Fibroblast of lung (primary cell): ENCODE measurements at regions not wholly inside any gene's neighbourhood (a gene's known extent, or its start where the extent isn't known, plus 50 kb on each side); places are given as distances from the start of the nearest gene placed in this dataset.

Experiments used
- DNase-seq, 2 donors: peaks; one replicate each; pipeline versions ENCODE4 v3.0.0 to v3.0.0-alpha.2; 2010; ENCODE audit warnings: low read depth in 2 of 2
- H2AFZ ChIP-seq: 2 replicates; pipeline ENCODE4 v1.5.1; 2012; ENCODE audit warnings: low read length, control low read depth, inconsistent platforms
- H3K27ac ChIP-seq: 2 replicates; pipeline ENCODE4 v1.5.1; 2011; ENCODE audit warnings: low read length, control low read depth; ENCODE audit not compliant: insufficient read depth
- H3K27me3 ChIP-seq: 2 replicates; pipeline ENCODE4 v1.5.1; 2011; ENCODE audit warnings: mild to moderate bottlenecking, low read length; ENCODE audit not compliant: control insufficient read depth, insufficient read depth
- H3K36me3 ChIP-seq: 2 replicates; pipeline ENCODE4 v1.5.1; 2011; ENCODE audit warnings: low read length; ENCODE audit not compliant: control insufficient read depth, insufficient read depth
- H3K4me1 ChIP-seq: 2 replicates; pipeline ENCODE4 v1.5.1; 2011; ENCODE audit warnings: low read length; ENCODE audit not compliant: control insufficient read depth, insufficient read depth; ENCODE audit errors: extremely low read depth
- H3K4me2 ChIP-seq: 2 replicates; pipeline ENCODE4 v1.5.1; 2011; ENCODE audit warnings: low read length, control low read depth; ENCODE audit not compliant: insufficient read depth; ENCODE audit errors: extremely low read depth
- H3K4me3 ChIP-seq, 4 experiments: fragments of 200-600 bp in 1 of 4; sonication (generic) in 1 of 4; replicated peaks in 1 of 4; 2 replicates each; pipeline ENCODE4 v1.5.1; 2011 to 2016; ENCODE audit warnings: low read length in 4 of 4, low read depth in 3 of 4, mild to moderate bottlenecking in 3 of 4, control low read depth in 2 of 4, inconsistent platforms in 1 of 4, mixed read lengths in 1 of 4; ENCODE audit not compliant: insufficient read depth in 1 of 4; ENCODE audit errors: control extremely low read depth in 1 of 4
- H3K79me2 ChIP-seq: 2 replicates; pipeline ENCODE4 v1.5.1; 2012; ENCODE audit warnings: mild to moderate bottlenecking, low read length, inconsistent platforms; ENCODE audit not compliant: control insufficient read depth, insufficient read depth
- H3K9ac ChIP-seq: 2 replicates; pipeline ENCODE4 v1.5.1; 2011; ENCODE audit warnings: mild to moderate bottlenecking, low read length, control low read depth; ENCODE audit not compliant: insufficient read depth
- H3K9me3 ChIP-seq: 2 replicates; pipeline ENCODE4 v1.5.1; 2012; ENCODE audit warnings: low read depth, low read length; ENCODE audit not compliant: control insufficient read depth, insufficient read depth
- H4K20me1 ChIP-seq: 2 replicates; pipeline ENCODE4 v1.5.1; 2011; ENCODE audit warnings: low read length; ENCODE audit not compliant: control insufficient read depth, insufficient read depth; ENCODE audit errors: extremely low read depth
- EZH2 ChIP-seq: IDR thresholded peaks from 2 replicates; pipeline ENCODE4 v1.5.1; 2012; ENCODE audit warnings: low read length, control low read depth, mild to moderate bottlenecking; ENCODE audit errors: missing control alignments
- TF ChIP-seq, protein P1 (sequence below), 2 donors: IDR thresholded peaks in 1 of 2; conservative IDR thresholded peaks in 1 of 2; 1 replicate in 1 of 2; 2 replicates in 1 of 2; pipeline ENCODE4 v1.5.1; 2011 to 2012; ENCODE audit warnings: low read length in 2 of 2, control low read depth in 1 of 2, inconsistent platforms in 1 of 2, low read depth in 1 of 2, mild to moderate bottlenecking in 1 of 2

DNA sequence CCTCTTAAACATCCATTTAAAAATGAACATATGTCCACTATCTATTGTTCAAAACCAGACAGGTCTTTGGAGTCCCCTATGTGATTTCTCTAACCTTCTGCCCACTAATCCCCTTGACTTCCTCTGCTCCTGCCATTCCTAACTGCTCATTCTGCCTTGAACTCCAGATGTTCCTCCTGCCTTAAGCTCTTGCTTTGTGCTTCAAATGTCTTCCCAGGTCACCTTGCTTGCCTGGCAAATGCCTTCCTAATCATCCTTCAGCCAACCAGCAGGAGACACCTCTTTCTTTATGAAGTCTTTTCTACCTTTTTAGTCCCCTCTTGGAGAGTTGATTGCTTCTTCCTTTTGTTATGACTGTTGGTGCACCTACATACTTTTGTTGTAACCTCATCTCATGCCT, 1043.0 kb upstream of the CHAC2 start:
- no peak overlapping the region for H3K9ac ChIP-seq
- no peaks in the 10 kb centered on the region for H3K9me3 ChIP-seq
- H3K4me2 ChIP-seq = no peak overlapping the region
- no peaks in the 10 kb centered on the region for H4K20me1 ChIP-seq
- H3K4me1 ChIP-seq = no peaks in the 10 kb centered on the region
- DNase-seq = no peak
- H3K27ac ChIP-seq = no peak overlapping the region
- no peaks in the 10 kb centered on the region for H3K27me3 ChIP-seq
- no peaks in the 10 kb centered on the region for H3K79me2 ChIP-seq
- no peak overlapping the region for H2AFZ ChIP-seq
- TF ChIP-seq EZH2 = no peak
- TF ChIP-seq, protein P1, sequence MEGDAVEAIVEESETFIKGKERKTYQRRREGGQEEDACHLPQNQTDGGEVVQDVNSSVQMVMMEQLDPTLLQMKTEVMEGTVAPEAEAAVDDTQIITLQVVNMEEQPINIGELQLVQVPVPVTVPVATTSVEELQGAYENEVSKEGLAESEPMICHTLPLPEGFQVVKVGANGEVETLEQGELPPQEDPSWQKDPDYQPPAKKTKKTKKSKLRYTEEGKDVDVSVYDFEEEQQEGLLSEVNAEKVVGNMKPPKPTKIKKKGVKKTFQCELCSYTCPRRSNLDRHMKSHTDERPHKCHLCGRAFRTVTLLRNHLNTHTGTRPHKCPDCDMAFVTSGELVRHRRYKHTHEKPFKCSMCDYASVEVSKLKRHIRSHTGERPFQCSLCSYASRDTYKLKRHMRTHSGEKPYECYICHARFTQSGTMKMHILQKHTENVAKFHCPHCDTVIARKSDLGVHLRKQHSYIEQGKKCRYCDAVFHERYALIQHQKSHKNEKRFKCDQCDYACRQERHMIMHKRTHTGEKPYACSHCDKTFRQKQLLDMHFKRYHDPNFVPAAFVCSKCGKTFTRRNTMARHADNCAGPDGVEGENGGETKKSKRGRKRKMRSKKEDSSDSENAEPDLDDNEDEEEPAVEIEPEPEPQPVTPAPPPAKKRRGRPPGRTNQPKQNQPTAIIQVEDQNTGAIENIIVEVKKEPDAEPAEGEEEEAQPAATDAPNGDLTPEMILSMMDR (conservative IDR thresholded peaks at IDR 0.05 in 1 of 2, IDR thresholded peaks at IDR 0.05 in 1 of 2; ENCODE audit: low read depth in 1 of 2, low read length in 2 of 2) = no peak
- H3K36me3 ChIP-seq = no peaks in the 10 kb centered on the region
- no peak overlapping the region for H3K4me3 ChIP-seq

GRCh38 chr2:52717836-52718235, 1049.8 kb upstream of the CHAC2 start:
- no peak overlapping the region for H3K9ac ChIP-seq
- TF ChIP-seq, protein P1 (conservative IDR thresholded peaks at IDR 0.05 in 1 of 2, IDR thresholded peaks at IDR 0.05 in 1 of 2; ENCODE audit: low read depth in 1 of 2, low read length in 2 of 2) = no peak
- no peak for TF ChIP-seq EZH2
- no peaks in the 10 kb centered on the region for H3K36me3 ChIP-seq
- H3K4me1 ChIP-seq = no peaks in the 10 kb centered on the region
- H3K79me2 ChIP-seq = no peaks in the 10 kb centered on the region
- DNase-seq = peak in 1 of 2 donors; percentile 5
- no peak overlapping the region for H3K4me2 ChIP-seq
- H4K20me1 ChIP-seq = no peaks in the 10 kb centered on the region
- H2AFZ ChIP-seq = no peak overlapping the region
- no peak overlapping the region for H3K27ac ChIP-seq
- no peak overlapping the region for H3K4me3 ChIP-seq
- H3K27me3 ChIP-seq = no peaks in the 10 kb centered on the region
- H3K9me3 ChIP-seq = no peaks in the 10 kb centered on the region

DNA sequence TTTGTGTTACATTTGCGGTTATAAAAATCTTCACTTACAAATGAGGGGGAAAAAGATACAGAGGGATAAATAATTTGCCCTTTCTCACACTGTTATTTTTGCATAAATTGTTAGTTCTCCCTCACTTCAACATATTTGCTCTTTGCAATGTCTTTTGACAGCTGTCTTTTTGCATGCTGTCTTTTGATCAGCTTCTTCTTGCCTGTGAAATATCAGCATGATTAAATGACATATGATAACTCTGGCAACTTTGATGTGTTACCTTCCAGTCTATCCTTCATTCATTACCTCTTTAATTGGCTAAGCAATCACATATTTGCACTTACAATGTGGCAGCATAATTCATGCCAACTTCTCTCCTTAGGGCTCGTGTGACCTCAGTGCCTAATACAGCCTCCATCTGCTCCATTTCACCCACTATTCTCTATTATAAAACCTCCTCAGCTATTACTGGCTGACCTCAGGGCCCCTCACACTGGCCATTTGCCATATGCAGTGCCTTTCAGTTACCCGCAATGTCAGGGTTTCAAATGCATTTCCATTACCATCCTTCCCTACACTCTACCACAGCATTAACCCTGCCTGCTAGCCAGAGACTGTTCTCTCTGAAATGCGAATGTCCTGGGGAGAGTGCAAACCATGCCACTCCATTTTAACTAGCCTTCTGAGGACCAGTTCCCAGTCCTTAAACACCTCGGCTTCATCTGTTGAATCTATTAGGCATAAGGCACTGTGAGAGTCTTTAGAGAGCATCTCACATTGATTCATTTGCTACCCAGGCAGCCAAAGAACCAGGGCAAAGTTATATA, 1056.6 kb upstream of the CHAC2 start:
- Histone ChIP-seq H3K9me3 (no peaks in the 10 kb centered on the region), H3K36me3 (no peaks in the 10 kb centered on the region), H3K79me2 (no peaks in the 10 kb centered on the region), H3K4me1 (no peaks in the 10 kb centered on the region), H3K27ac (no peak overlapping the region), H4K20me1 (no peaks in the 10 kb centered on the region), H2AFZ (no peak overlapping the region), H3K9ac (no peak overlapping the region), H3K4me2 (no peak overlapping the region), H3K4me3 (no peak overlapping the region), H3K27me3 (no peaks in the 10 kb centered on the region)
- DNase-seq = no peak
- TF ChIP-seq, protein P1 (conservative IDR thresholded peaks at IDR 0.05 in 1 of 2, IDR thresholded peaks at IDR 0.05 in 1 of 2; ENCODE audit: low read depth in 1 of 2, low read length in 2 of 2) = no peak
- TF ChIP-seq EZH2 = no peak
